ENCODE measurements at regions not wholly inside any gene's neighbourhood (a gene's known extent, or its start where the extent isn't known, plus 50 kb on each side); places are given as distances from the start of the nearest gene placed in this dataset.
A peak's percentile ranks its signal among the peaks of the same experiment; 100 is the strongest.

GRCh38 chr3:124168271-124168670 lies 176.3 kb upstream of the ROPN1 start:
- peaks cover 0 to 14% (median 5%) of the 10 kb centered on the region in 4 donors for H3K4me1 ChIP-seq
- H3K9me3 ChIP-seq: no peaks in the 10 kb centered on the region
- TF ChIP-seq POLR2A (IDR thresholded peaks at IDR 0.05): no peak
- TF ChIP-seq EP300 (IDR thresholded peaks at IDR 0.05): no peak
- TF ChIP-seq CTCF (IDR thresholded peaks at IDR 0.05): no peak
- no peak for TF ChIP-seq POLR2AphosphoS5 (IDR thresholded peaks at IDR 0.05)
- intact Hi-C loops (cut with DNase I; ENCODE audit: low total_unique reads): no loop called here
- no peak overlapping the region for H3K27ac ChIP-seq
- no peak for DNase-seq
- H3K4me3 ChIP-seq: no peak overlapping the region
- H3K36me3 ChIP-seq: no peaks in the 10 kb centered on the region
- no peaks in the 10 kb centered on the region for H3K27me3 ChIP-seq

- no peak for DNase-seq
- Histone ChIP-seq H3K27me3 (no peaks in the 10 kb centered on the region), H3K9me3 (no peaks in the 10 kb centered on the region), H3K36me3 (no peaks in the 10 kb centered on the region), H3K4me3 (no peak overlapping the region), H3K4me1 (peaks cover 0 to 42% (median 9%) of the 10 kb centered on the region in 4 donors), H3K27ac (no peak overlapping the region)
- intact Hi-C loops (cut with DNase I; ENCODE audit: low total_unique reads): no loop called here
- TF ChIP-seq CTCF (IDR thresholded peaks at IDR 0.05) (no peak), POLR2A (IDR thresholded peaks at IDR 0.05) (no peak), EP300 (IDR thresholded peaks at IDR 0.05) (no peak), POLR2AphosphoS5 (IDR thresholded peaks at IDR 0.05) (no peak)
- WGBS, 5 donors: 79 to 86% (median 80%) methylated on average over 2 of the region's 2 CpGs
Observed at GRCh38 chr3:124172283-124172682, 180.4 kb upstream of the ROPN1 start.

GRCh38 chr3:124172816-124173215 lies 180.9 kb upstream of the ROPN1 start:
- no peaks in the 10 kb centered on the region for H3K36me3 ChIP-seq
- TF ChIP-seq POLR2AphosphoS5 (IDR thresholded peaks at IDR 0.05) (no peak), CTCF (IDR thresholded peaks at IDR 0.05) (no peak), EP300 (IDR thresholded peaks at IDR 0.05) (no peak), POLR2A (IDR thresholded peaks at IDR 0.05) (no peak)
- H3K27ac ChIP-seq: no peak overlapping the region
- DNase-seq: peak in 1 of 2 donors; percentile 17
- intact Hi-C loops (cut with DNase I; ENCODE audit: low total_unique reads): no loop called here
- no peaks in the 10 kb centered on the region for H3K9me3 ChIP-seq
- H3K4me3 ChIP-seq: no peak overlapping the region
- peaks cover 0 to 42% (median 9%) of the 10 kb centered on the region in 4 donors for H3K4me1 ChIP-seq
- no peaks in the 10 kb centered on the region for H3K27me3 ChIP-seq

GRCh38 chr3:124174476-124174875 lies 182.6 kb upstream of the ROPN1 start:
- no peak overlapping the region for H3K4me3 ChIP-seq
- intact Hi-C loops (cut with DNase I; ENCODE audit: low total_unique reads): no loop called here
- TF ChIP-seq POLR2AphosphoS5 (IDR thresholded peaks at IDR 0.05) (no peak), EP300 (IDR thresholded peaks at IDR 0.05) (no peak), POLR2A (IDR thresholded peaks at IDR 0.05) (no peak), CTCF (IDR thresholded peaks at IDR 0.05) (no peak)
- no peaks in the 10 kb centered on the region for H3K9me3 ChIP-seq
- peaks cover 0 to 42% (median 9%) of the 10 kb centered on the region in 4 donors for H3K4me1 ChIP-seq
- no peaks in the 10 kb centered on the region for H3K36me3 ChIP-seq
- H3K27ac ChIP-seq: peak overlapping the region in 1 of 5 donors; percentile 29
- peak in 1 of 2 donors; percentile 65 for DNase-seq
- 40 to 61% (median 46%) methylated on average over 3 of the region's 3 CpGs for WGBS, 5 donors
- no peaks in the 10 kb centered on the region for H3K27me3 ChIP-seq

All from stomach (tissue), 8 donors.